ENCODE measurements at regions not wholly inside any gene's neighbourhood (a gene's known extent, or its start where the extent isn't known, plus 50 kb on each side); places are given as distances from the start of the nearest gene placed in this dataset.

DNA sequence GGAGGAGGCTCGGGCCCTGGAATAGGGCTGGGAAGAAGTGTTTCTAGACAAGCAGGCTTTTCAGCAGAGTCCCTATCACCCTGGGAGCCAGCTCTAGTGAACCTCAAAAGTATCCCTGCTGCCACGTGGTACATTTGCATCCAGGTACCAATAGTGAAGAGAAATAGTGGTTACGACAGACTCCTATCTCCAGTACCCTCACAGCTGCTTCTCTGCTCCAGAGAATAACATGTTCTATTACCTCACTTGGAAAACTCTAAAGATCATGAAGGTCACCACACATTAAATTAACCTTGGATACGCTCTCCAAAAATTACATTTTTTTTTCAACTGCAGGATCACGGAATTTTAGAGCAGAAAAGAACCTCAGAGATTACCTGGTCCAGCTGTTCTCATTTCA, 230.4 kb upstream of the PLD5 start:
- H3K79me2 ChIP-seq (ENCODE audit: control insufficient read depth, low read length): no peaks in the 10 kb centered on the region
- H4K20me1 ChIP-seq (ENCODE audit: control insufficient read depth, insufficient read depth, low read depth, low read length): no peaks in the 10 kb centered on the region
- no peaks in the 10 kb centered on the region for H3K9me3 ChIP-seq (ENCODE audit: control insufficient read depth, insufficient read depth, low read length)
- no peak overlapping the region for H3K4me3 ChIP-seq (ENCODE audit: low read length)
- TF ChIP-seq, protein P1, sequence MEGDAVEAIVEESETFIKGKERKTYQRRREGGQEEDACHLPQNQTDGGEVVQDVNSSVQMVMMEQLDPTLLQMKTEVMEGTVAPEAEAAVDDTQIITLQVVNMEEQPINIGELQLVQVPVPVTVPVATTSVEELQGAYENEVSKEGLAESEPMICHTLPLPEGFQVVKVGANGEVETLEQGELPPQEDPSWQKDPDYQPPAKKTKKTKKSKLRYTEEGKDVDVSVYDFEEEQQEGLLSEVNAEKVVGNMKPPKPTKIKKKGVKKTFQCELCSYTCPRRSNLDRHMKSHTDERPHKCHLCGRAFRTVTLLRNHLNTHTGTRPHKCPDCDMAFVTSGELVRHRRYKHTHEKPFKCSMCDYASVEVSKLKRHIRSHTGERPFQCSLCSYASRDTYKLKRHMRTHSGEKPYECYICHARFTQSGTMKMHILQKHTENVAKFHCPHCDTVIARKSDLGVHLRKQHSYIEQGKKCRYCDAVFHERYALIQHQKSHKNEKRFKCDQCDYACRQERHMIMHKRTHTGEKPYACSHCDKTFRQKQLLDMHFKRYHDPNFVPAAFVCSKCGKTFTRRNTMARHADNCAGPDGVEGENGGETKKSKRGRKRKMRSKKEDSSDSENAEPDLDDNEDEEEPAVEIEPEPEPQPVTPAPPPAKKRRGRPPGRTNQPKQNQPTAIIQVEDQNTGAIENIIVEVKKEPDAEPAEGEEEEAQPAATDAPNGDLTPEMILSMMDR (IDR thresholded peaks at IDR 0.05; ENCODE audit: low read depth, low read length, poor library complexity, severe bottlenecking): no peak
- TF ChIP-seq EZH2phosphoT487 (IDR thresholded peaks at IDR 0.05; ENCODE audit: borderline replicate concordance, low read length): no peak
- H3F3A ChIP-seq (ENCODE audit: control insufficient read depth, insufficient read depth): no peaks in the 10 kb centered on the region
- H3K4me1 ChIP-seq (ENCODE audit: control insufficient read depth, low read length): no peaks in the 10 kb centered on the region
- no peaks in the 10 kb centered on the region for H3K9me2 ChIP-seq (replicated peaks; ENCODE audit: control insufficient read depth, low read length)
- no peaks in the 10 kb centered on the region for H3K36me3 ChIP-seq (ENCODE audit: control insufficient read depth, low read length)
- no peak overlapping the region for H3K27ac ChIP-seq (ENCODE audit: low read depth, low read length)
- no peak overlapping the region for H3K4me2 ChIP-seq (ENCODE audit: low read length)
- H3K27me3 ChIP-seq (ENCODE audit: control insufficient read depth, low read length): no peaks in the 10 kb centered on the region

DNA sequence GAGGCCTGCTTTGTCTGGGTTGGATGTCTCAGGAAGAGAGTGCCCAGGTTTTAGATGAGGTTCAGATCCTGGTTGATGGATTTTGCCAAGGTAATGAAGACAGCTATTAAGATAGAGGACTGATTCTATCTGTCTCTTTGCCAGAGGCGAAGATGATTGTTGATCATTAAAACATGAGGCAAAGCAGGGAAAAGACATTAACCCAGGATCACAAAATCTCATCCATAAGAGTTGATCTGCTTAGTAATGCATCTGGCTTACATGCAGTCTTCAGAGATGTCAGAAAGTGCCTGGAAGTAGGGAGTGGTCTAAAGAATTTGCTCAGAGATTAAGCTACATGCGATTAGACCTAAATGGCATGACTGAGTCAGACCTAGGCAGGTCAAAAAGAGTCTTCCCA, 229.6 kb upstream of the PLD5 start:
- Histone ChIP-seq H3K9me3 (ENCODE audit: control insufficient read depth, insufficient read depth, low read length) (no peaks in the 10 kb centered on the region), H3F3A (ENCODE audit: control insufficient read depth, insufficient read depth) (no peaks in the 10 kb centered on the region), H3K79me2 (ENCODE audit: control insufficient read depth, low read length) (no peaks in the 10 kb centered on the region), H3K27me3 (ENCODE audit: control insufficient read depth, low read length) (no peaks in the 10 kb centered on the region), H3K4me2 (ENCODE audit: low read length) (no peak overlapping the region), H3K27ac (ENCODE audit: low read depth, low read length) (no peak overlapping the region), H3K9me2 (replicated peaks; ENCODE audit: control insufficient read depth, low read length) (no peaks in the 10 kb centered on the region), H3K4me3 (ENCODE audit: low read length) (no peak overlapping the region), H3K4me1 (ENCODE audit: control insufficient read depth, low read length) (no peaks in the 10 kb centered on the region), H3K36me3 (ENCODE audit: control insufficient read depth, low read length) (no peaks in the 10 kb centered on the region), H4K20me1 (ENCODE audit: control insufficient read depth, insufficient read depth, low read depth, low read length) (no peaks in the 10 kb centered on the region)
- TF ChIP-seq, protein P1 (IDR thresholded peaks at IDR 0.05; ENCODE audit: low read depth, low read length, poor library complexity, severe bottlenecking): no peak

DNA sequence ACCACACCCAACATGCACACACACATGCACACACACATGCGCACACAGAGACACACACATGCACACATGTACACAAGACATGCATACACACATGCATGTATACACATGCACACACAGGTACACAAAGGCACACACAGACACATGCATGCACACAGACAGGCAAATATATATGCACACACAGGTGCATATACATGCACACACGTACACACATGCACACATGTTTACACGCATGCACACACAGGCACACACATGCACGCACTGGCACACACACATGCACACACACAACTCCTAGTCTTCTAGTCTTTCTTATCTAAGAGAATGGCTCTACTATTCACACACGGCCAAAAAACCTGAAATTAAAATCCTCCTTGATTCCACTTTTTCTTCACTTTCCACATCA, 222.7 kb upstream of the PLD5 start:
- Histone ChIP-seq H3K4me2 (ENCODE audit: low read length) (no peak overlapping the region), H4K20me1 (ENCODE audit: control insufficient read depth, insufficient read depth, low read depth, low read length) (no peaks in the 10 kb centered on the region), H3K79me2 (ENCODE audit: control insufficient read depth, low read length) (no peaks in the 10 kb centered on the region), H3K4me1 (ENCODE audit: control insufficient read depth, low read length) (no peaks in the 10 kb centered on the region), H3K27ac (ENCODE audit: low read depth, low read length) (no peak overlapping the region), H3F3A (ENCODE audit: control insufficient read depth, insufficient read depth) (no peaks in the 10 kb centered on the region), H3K9me3 (ENCODE audit: control insufficient read depth, insufficient read depth, low read length) (no peaks in the 10 kb centered on the region), H3K36me3 (ENCODE audit: control insufficient read depth, low read length) (no peaks in the 10 kb centered on the region), H3K27me3 (ENCODE audit: control insufficient read depth, low read length) (no peaks in the 10 kb centered on the region), H3K9me2 (replicated peaks; ENCODE audit: control insufficient read depth, low read length) (no peaks in the 10 kb centered on the region), H3K4me3 (ENCODE audit: low read length) (no peak overlapping the region)
- TF ChIP-seq EZH2phosphoT487 (IDR thresholded peaks at IDR 0.05; ENCODE audit: borderline replicate concordance, low read length): no peak
- TF ChIP-seq, protein P1 (IDR thresholded peaks at IDR 0.05; ENCODE audit: low read depth, low read length, poor library complexity, severe bottlenecking): no peak

DNA sequence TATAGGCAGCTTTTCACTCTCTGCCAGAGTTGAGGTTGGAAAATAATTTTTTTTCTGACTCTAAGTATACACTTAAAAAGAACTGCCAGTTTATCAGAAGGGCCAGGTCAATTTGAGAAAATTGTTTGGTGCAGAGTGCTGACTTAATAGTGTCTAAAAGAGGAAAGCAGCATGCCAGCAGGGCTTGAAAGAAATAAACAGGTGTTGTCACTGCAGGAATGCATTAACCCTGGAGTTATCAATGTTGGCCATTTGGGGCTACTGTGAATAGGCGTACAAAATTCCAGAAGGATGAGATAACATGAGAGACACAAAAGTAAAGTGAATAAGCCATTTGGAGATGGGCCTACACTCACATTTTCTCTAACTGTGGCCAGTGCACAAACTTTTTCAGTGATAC, 220.6 kb upstream of the PLD5 start:
- H3K79me2 ChIP-seq (ENCODE audit: control insufficient read depth, low read length): no peaks in the 10 kb centered on the region
- TF ChIP-seq, protein P1 (IDR thresholded peaks at IDR 0.05; ENCODE audit: low read depth, low read length, poor library complexity, severe bottlenecking): no peak
- TF ChIP-seq EZH2phosphoT487 (IDR thresholded peaks at IDR 0.05; ENCODE audit: borderline replicate concordance, low read length): no peak
- no peaks in the 10 kb centered on the region for H3K9me3 ChIP-seq (ENCODE audit: control insufficient read depth, insufficient read depth, low read length)
- no peak overlapping the region for H3K27ac ChIP-seq (ENCODE audit: low read depth, low read length)
- no peaks in the 10 kb centered on the region for H3F3A ChIP-seq (ENCODE audit: control insufficient read depth, insufficient read depth)
- no peaks in the 10 kb centered on the region for H3K36me3 ChIP-seq (ENCODE audit: control insufficient read depth, low read length)
- no peak overlapping the region for H3K4me3 ChIP-seq (ENCODE audit: low read length)
- no peaks in the 10 kb centered on the region for H3K4me1 ChIP-seq (ENCODE audit: control insufficient read depth, low read length)
- no peaks in the 10 kb centered on the region for H3K9me2 ChIP-seq (replicated peaks; ENCODE audit: control insufficient read depth, low read length)
- no peak overlapping the region for H3K4me2 ChIP-seq (ENCODE audit: low read length)
- H3K27me3 ChIP-seq (ENCODE audit: control insufficient read depth, low read length): no peaks in the 10 kb centered on the region
- H4K20me1 ChIP-seq (ENCODE audit: control insufficient read depth, insufficient read depth, low read depth, low read length): no peaks in the 10 kb centered on the region

Measured in DOHH2 (cell line).